Cardiac fibroblast (primary cell): ENCODE measurements at regions not wholly inside any gene's neighbourhood (a gene's known extent, or its start where the extent isn't known, plus 50 kb on each side); places are given as distances from the start of the nearest gene placed in this dataset.
A peak's percentile ranks its signal among the peaks of the same experiment; 100 is the strongest.
"Not testable (repeated sequence)": the region's sequence is repeated elsewhere in the genome, so short reads cannot be mapped to it uniquely, and the experiment has no call there.

Experiments used
- DNase-seq, 2 donors: peaks; one replicate each; pipeline versions ENCODE4 v3.0.0 to v3.0.0-alpha.2; 2010; ENCODE audit warnings: low read depth in 2 of 2
- H3K4me3 ChIP-seq, 2 donors: replicated peaks in 1 of 2; 1 replicate in 1 of 2; 2 replicates in 1 of 2; pipeline ENCODE4 v1.5.1; 2011; ENCODE audit warnings: low read depth in 2 of 2, low read length in 2 of 2, mild to moderate bottlenecking in 2 of 2, moderate library complexity in 1 of 2
- CTCF ChIP-seq: IDR thresholded peaks from one replicate; pipeline ENCODE4 v1.5.1; 2011; ENCODE audit warnings: low read depth, mild to moderate bottlenecking, low read length, inconsistent platforms

- no peak for TF ChIP-seq CTCF
Measured at GRCh38 chr3:189375532-189375931, 203.8 kb downstream of the TPRG1 start.

GRCh38 chr3:189383630-189384029 is 211.9 kb downstream of the TPRG1 start:
- DNase-seq: no peak
- no peak for TF ChIP-seq CTCF
- H3K4me3 ChIP-seq: no peak overlapping the region

More at GRCh38 chr3:189375532-189375931, 203.8 kb downstream of the TPRG1 start:
- no peak overlapping the region for H3K4me3 ChIP-seq
- no peak for DNase-seq

- not testable (repeated sequence) for H3K4me3 ChIP-seq, DNase-seq
Measured at GRCh38 chr3:189385880-189386279, 214.1 kb downstream of the TPRG1 start.

GRCh38 chr3:189386739-189387138 is 215.0 kb downstream of the TPRG1 start:
- TF ChIP-seq CTCF: no peak
- no peak overlapping the region for H3K4me3 ChIP-seq
- no peak for DNase-seq

- peak in 1 of 2 donors; percentile 8 for DNase-seq
- no peak for TF ChIP-seq CTCF
- no peak overlapping the region for H3K4me3 ChIP-seq
Measured at GRCh38 chr3:189389346-189389745, 217.6 kb downstream of the TPRG1 start.

- no peak overlapping the region for H3K4me3 ChIP-seq
- no peak for TF ChIP-seq CTCF
- peak; percentile 14 to 63 for DNase-seq
Measured at GRCh38 chr3:189393598-189393997, 221.8 kb downstream of the TPRG1 start.

GRCh38 chr3:189394599-189395121 is 222.9 kb downstream of the TPRG1 start:
- no peak for TF ChIP-seq CTCF
- H3K4me3 ChIP-seq: no peak overlapping the region

More at GRCh38 chr3:189394599-189395121, 222.9 kb downstream of the TPRG1 start:
- no peak for DNase-seq
